HUES64 (cell line): ENCODE measurements at regions not wholly inside any gene's neighbourhood (a gene's known extent, or its start where the extent isn't known, plus 50 kb on each side); places are given as distances from the start of the nearest gene placed in this dataset.

Source experiments
- H3K27ac ChIP-seq: 2 replicates; pipeline ENCODE4 v1.7.0; 2013; ENCODE audit warnings: low read depth, low read length, inconsistent platforms
- H3K27me3 ChIP-seq: 2 replicates; pipeline ENCODE4 v1.6.1; 2013; ENCODE audit warnings: mild to moderate bottlenecking, low read length; ENCODE audit not compliant: insufficient read depth
- H3K36me3 ChIP-seq: 2 replicates; pipeline ENCODE4 v1.6.1; 2013; ENCODE audit warnings: mild to moderate bottlenecking, low read length; ENCODE audit not compliant: insufficient read depth
- H3K4me1 ChIP-seq: 2 replicates; pipeline ENCODE4 v1.6.1; 2013; ENCODE audit warnings: mild to moderate bottlenecking, low read length, moderate library complexity; ENCODE audit not compliant: insufficient read depth
- H3K4me3 ChIP-seq: 2 replicates; pipeline ENCODE4 v1.5.1; 2013; ENCODE audit warnings: mild to moderate bottlenecking, low read length, moderate library complexity
- H3K9ac ChIP-seq: 2 replicates; pipeline ENCODE4 v1.6.1; 2013; ENCODE audit warnings: mild to moderate bottlenecking, low read depth, low read length
- H3K9me3 ChIP-seq: 2 replicates; pipeline ENCODE4 v1.6.1; 2013; ENCODE audit warnings: low read depth, low read length; ENCODE audit not compliant: insufficient read depth
- WGBS: fragments of 150-250, 120-280 bp; methylation state at CpG from one replicate; pipeline ENCODE4 v1.1.7; 2013; ENCODE audit warnings: missing lambda C conversion rate; 5-methylcytosine and 5-hydroxymethylcytosine counted together

GRCh38 chr13:40343550-40344269 is 322.7 kb downstream of the FOXO1 start:
- Histone ChIP-seq H3K27ac (no peak overlapping the region), H3K36me3 (no peaks in the 10 kb centered on the region), H3K4me1 (peaks cover 52% of the 10 kb centered on the region), H3K9ac (no peak overlapping the region), H3K4me3 (no peak overlapping the region), H3K9me3 (no peaks in the 10 kb centered on the region), H3K27me3 (peaks cover 13% of the 10 kb centered on the region; the same call in 1 of the 2 replicates)
- WGBS, result 83% methylated on average over 1 of the region's 3 CpGs

GRCh38 chr13:40344270-40345148 is 321.9 kb downstream of the FOXO1 start:
- H3K9ac ChIP-seq, result no peak overlapping the region
- WGBS, result 75% methylated on average over 11 of the region's 11 CpGs

GRCh38 chr13:40345149-40345514 is 321.3 kb downstream of the FOXO1 start:
- H3K4me3 ChIP-seq, result no peak overlapping the region
- peaks cover 44% of the 10 kb centered on the region for H3K4me1 ChIP-seq
- peaks cover 13% of the 10 kb centered on the region; the same call in 1 of the 2 replicates for H3K27me3 ChIP-seq
- H3K9ac ChIP-seq, result no peak overlapping the region
- 87% methylated on average over 2 of the region's 2 CpGs for WGBS
- no peaks in the 10 kb centered on the region for H3K36me3 ChIP-seq
- H3K9me3 ChIP-seq, result no peaks in the 10 kb centered on the region
- 0 out of 2 replicates have a peak overlapping the region, but pooled peaks have one; percentile 11 for H3K27ac ChIP-seq

More at GRCh38 chr13:40344270-40345148, 321.9 kb downstream of the FOXO1 start:
- Histone ChIP-seq H3K27me3 (peaks cover 13% of the 10 kb centered on the region; the same call in 1 of the 2 replicates), H3K36me3 (no peaks in the 10 kb centered on the region), H3K4me3 (no peak overlapping the region), H3K27ac (0 out of 2 replicates have a peak overlapping the region, but pooled peaks have one; percentile 11), H3K4me1 (peaks cover 50% of the 10 kb centered on the region), H3K9me3 (no peaks in the 10 kb centered on the region)

- Histone ChIP-seq H3K4me1 (peaks cover 40% of the 10 kb centered on the region), H3K9ac (no peak overlapping the region)
These were observed 320.6 kb downstream of the FOXO1 start for GRCh38 chr13:40345654-40346372.

GRCh38 chr13:40346592-40346991 is 319.8 kb downstream of the FOXO1 start:
- no peaks in the 10 kb centered on the region for H3K9me3 ChIP-seq
- H3K4me1 ChIP-seq, result peaks cover 39% of the 10 kb centered on the region
- H3K27ac ChIP-seq, result no peak overlapping the region
- whole genome bisulfite sequencing, result 96% methylated on average over 2 of the region's 2 CpGs
- no peak overlapping the region for H3K4me3 ChIP-seq
- peaks cover 13% of the 10 kb centered on the region; the same call in 1 of the 2 replicates for H3K27me3 ChIP-seq
- no peak overlapping the region for H3K9ac ChIP-seq
- no peaks in the 10 kb centered on the region for H3K36me3 ChIP-seq

More at GRCh38 chr13:40345654-40346372, 320.6 kb downstream of the FOXO1 start:
- Histone ChIP-seq H3K4me3 (no peak overlapping the region), H3K27me3 (peaks cover 13% of the 10 kb centered on the region; the same call in 1 of the 2 replicates), H3K36me3 (no peaks in the 10 kb centered on the region), H3K27ac (no peak overlapping the region), H3K9me3 (no peaks in the 10 kb centered on the region)
- 53% methylated on average over 12 of the region's 12 CpGs for WGBS

GRCh38 chr13:40348096-40348679 is 318.3 kb downstream of the FOXO1 start:
- H3K4me1 ChIP-seq, result peaks cover 41% of the 10 kb centered on the region
- H3K9me3 ChIP-seq, result no peaks in the 10 kb centered on the region
- 36% methylated on average over 7 of the region's 7 CpGs for WGBS
- H3K27me3 ChIP-seq, result peaks cover 13% of the 10 kb centered on the region; the same call in 1 of the 2 replicates
- no peak overlapping the region for H3K27ac ChIP-seq
- no peak overlapping the region for H3K9ac ChIP-seq
- no peaks in the 10 kb centered on the region for H3K36me3 ChIP-seq
- H3K4me3 ChIP-seq, result no peak overlapping the region

GRCh38 chr13:40350283-40350992 is 316.0 kb downstream of the FOXO1 start:
- Histone ChIP-seq H3K36me3 (no peaks in the 10 kb centered on the region), H3K27ac (no peak overlapping the region), H3K9ac (no peak overlapping the region), H3K9me3 (no peaks in the 10 kb centered on the region), H3K4me1 (peaks cover 39% of the 10 kb centered on the region), H3K4me3 (no peak overlapping the region), H3K27me3 (peaks cover 2% of the 10 kb centered on the region; the same call in 1 of the 2 replicates)
- 96% methylated on average over 9 of the region's 10 CpGs for WGBS

- no peak overlapping the region for H3K27ac ChIP-seq
- H3K4me1 ChIP-seq, result peaks cover 35% of the 10 kb centered on the region
- H3K36me3 ChIP-seq, result no peaks in the 10 kb centered on the region
- no peak overlapping the region for H3K4me3 ChIP-seq
- H3K9ac ChIP-seq, result no peak overlapping the region
- H3K9me3 ChIP-seq, result no peaks in the 10 kb centered on the region
- no peaks in the 10 kb centered on the region for H3K27me3 ChIP-seq
- WGBS, result 84% methylated on average over 9 of the region's 9 CpGs
These were observed 314.7 kb downstream of the FOXO1 start for GRCh38 chr13:40351537-40352379.

GRCh38 chr13:40352380-40352778 is 314.1 kb downstream of the FOXO1 start:
- H3K9ac ChIP-seq, result no peak overlapping the region
- no peaks in the 10 kb centered on the region for H3K9me3 ChIP-seq
- peaks cover 35% of the 10 kb centered on the region for H3K4me1 ChIP-seq
- H3K36me3 ChIP-seq, result no peaks in the 10 kb centered on the region
- WGBS, result 85% methylated on average over 9 of the region's 9 CpGs
- H3K27me3 ChIP-seq, result no peaks in the 10 kb centered on the region
- no peak overlapping the region for H3K4me3 ChIP-seq
- no peak overlapping the region for H3K27ac ChIP-seq
